Testis (tissue), 2 donors: ENCODE measurements at regions not wholly inside any gene's neighbourhood (a gene's known extent, or its start where the extent isn't known, plus 50 kb on each side); places are given as distances from the start of the nearest gene placed in this dataset.

Source experiments
- CTCF ChIP-seq, 3 experiments: fragments of 450-650 bp in 2 of 3; fragments of 200-600 bp in 1 of 3; sonication (generic) in 1 of 3; IDR thresholded peaks; one replicate each; pipeline ENCODE4 v1.5.1; 2016 to 2019; ENCODE audit warnings: antibody characterized with exemption in 3 of 3, mild to moderate bottlenecking in 2 of 3, moderate library complexity in 1 of 3
- POLR2A ChIP-seq: fragments of 450-650 bp; IDR thresholded peaks from one replicate; pipeline ENCODE4 v1.6.1; 2017; ENCODE audit warnings: antibody characterized with exemption, mild to moderate bottlenecking, moderate library complexity

- TF ChIP-seq CTCF (IDR thresholded peaks at IDR 0.05) (no peak), POLR2A (no peak)
These were observed 151.4 kb upstream of the PRPS1L1 start for GRCh38 chr7:18179093-18179492.
